ENCODE measurements at regions not wholly inside any gene's neighbourhood (a gene's known extent, or its start where the extent isn't known, plus 50 kb on each side); places are given as distances from the start of the nearest gene placed in this dataset.

GRCh38 chr22:22418163-22418549 lies 90.4 kb downstream of the ZNF280B start:
- Histone ChIP-seq H2BK15ac (ENCODE audit: low read length) (no peak overlapping the region), H3K4me1 (replicated peaks in 1 of 4; ENCODE audit: control insufficient read depth in 3 of 4, insufficient read depth in 4 of 4, low read length in 3 of 4) (no peaks in the 10 kb centered on the region), H3K56ac (replicated peaks; ENCODE audit: insufficient read length, low read depth, low read length) (no peak overlapping the region), H3K14ac (ENCODE audit: insufficient read length) (no peak overlapping the region), H3K36me3 (ENCODE audit: control insufficient read depth in 2 of 4, insufficient read depth in 4 of 4, low read length in 3 of 4) (no peaks in the 10 kb centered on the region), H3K9me3 (ENCODE audit: insufficient read depth in 2 of 2, low read depth in 1 of 2, low read length in 1 of 2) (no peaks in the 10 kb centered on the region), H2BK20ac (ENCODE audit: low read length) (no peak overlapping the region), H2BK5ac (ENCODE audit: low read depth, low read length) (no peak overlapping the region), H3K4me2 (ENCODE audit: insufficient read depth in 1 of 2, low read depth in 2 of 2, low read length in 2 of 2) (no peak overlapping the region), H3K4me3 (ENCODE audit: extremely low read depth in 1 of 4, insufficient read depth in 2 of 4, low read depth in 3 of 4, low read length in 4 of 4) (no peak overlapping the region), H4K8ac (ENCODE audit: extremely low read depth, insufficient read depth, low read length) (no peak overlapping the region), H3K27ac (ENCODE audit: low read depth, low read length) (no peak overlapping the region), H2AFZ (ENCODE audit: low read length) (no peak overlapping the region), H3K23ac (ENCODE audit: insufficient read length) (no peak overlapping the region), H4K20me1 (replicated peaks in 1 of 2; ENCODE audit: control insufficient read depth in 1 of 2, insufficient read depth in 2 of 2, low read length in 2 of 2) (peaks cover 0 to 4% of the 10 kb centered on the region in 2 experiments), H2BK120ac (replicated peaks; ENCODE audit: low read depth, low read length) (no peak overlapping the region), H3K79me1 (ENCODE audit: low read depth, low read length) (no peaks in the 10 kb centered on the region), H3K4ac (replicated peaks; ENCODE audit: insufficient read length, low read depth, low read length) (no peak overlapping the region), H4K91ac (replicated peaks; ENCODE audit: insufficient read length, low read length) (no peak overlapping the region), H4K5ac (ENCODE audit: insufficient read length, low read depth, low read length) (no peak overlapping the region), H3K79me2 (ENCODE audit: control insufficient read depth in 1 of 2, insufficient read depth in 2 of 2, low read length in 2 of 2) (no peaks in the 10 kb centered on the region), H3K23me2 (ENCODE audit: low read depth, low read length) (no peaks in the 10 kb centered on the region), H3K27me3 (replicated peaks in 1 of 4; ENCODE audit: control insufficient read depth in 3 of 4, extremely low read depth in 1 of 4, insufficient read depth in 3 of 4, low read length in 3 of 4) (peaks cover 67 to 97% (median 92%) of the 10 kb centered on the region in 4 experiments), H2BK12ac (ENCODE audit: low read depth, low read length) (no peak overlapping the region), H3K18ac (ENCODE audit: extremely low read depth, low read length) (no peak overlapping the region), H3K9ac (replicated peaks in 1 of 4; ENCODE audit: extremely low read depth in 1 of 4, low read depth in 3 of 4, low read length in 3 of 4) (no peak overlapping the region), H2AK5ac (ENCODE audit: low read depth, low read length) (no peak overlapping the region)
- 82% methylated on average over 2 of the region's 2 CpGs; no CpG with 5 or more reads in 1 of the 2 experiments for WGBS, 2 experiments (ENCODE audit: extremely low coverage in 1 of 2, insufficient coverage in 1 of 2, insufficient read length in 1 of 2, insufficient replicate concordance in 2 of 2, low coverage in 1 of 2, low lambda C conversion rate in 2 of 2, missing lambda C conversion rate in 1 of 2)
- DNase-seq (ENCODE audit: low read depth in 1 of 2, low spot score in 2 of 2) (no peak), FAIRE-seq (no peak)
- TF ChIP-seq CHD2 (IDR thresholded peaks at IDR 0.05; ENCODE audit: low read length) (no peak), KDM5A (IDR thresholded peaks at IDR 0.05; ENCODE audit: low read length) (no peak), BACH1 (IDR thresholded peaks at IDR 0.05; ENCODE audit: low read length) (no peak), TBP (IDR thresholded peaks at IDR 0.05; ENCODE audit: low read depth, low read length) (no peak), SUZ12 (IDR thresholded peaks at IDR 0.05; ENCODE audit: low read length) (no peak), TEAD4 (IDR thresholded peaks at IDR 0.05; ENCODE audit: low read depth, low read length) (no peak), TCF12 (IDR thresholded peaks at IDR 0.05; ENCODE audit: low read depth, low read length) (no peak), CEBPB (IDR thresholded peaks at IDR 0.05; ENCODE audit: low read depth, low read length) (no peak), CTCF (IDR thresholded peaks at IDR 0.05; ENCODE audit: control extremely low read depth in 1 of 3, insufficient read depth in 1 of 3, low read depth in 1 of 3, low read length in 3 of 3) (no peak), EZH2 (IDR thresholded peaks at IDR 0.05; ENCODE audit: low read depth, low read length, severe bottlenecking) (no peak), RBBP5 (IDR thresholded peaks at IDR 0.05; ENCODE audit: borderline replicate concordance, low read depth, low read length) (no peak)
- TF ChIP-seq, protein P1, sequence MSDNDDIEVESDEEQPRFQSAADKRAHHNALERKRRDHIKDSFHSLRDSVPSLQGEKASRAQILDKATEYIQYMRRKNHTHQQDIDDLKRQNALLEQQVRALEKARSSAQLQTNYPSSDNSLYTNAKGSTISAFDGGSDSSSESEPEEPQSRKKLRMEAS (IDR thresholded peaks at IDR 0.05), result no peak
- ChIA-PET POLR2A (ENCODE audit: partially characterized antibody) (no interaction called here), CTCF (ENCODE audit: partially characterized antibody) (interaction anchor here (0.6 to 6.6 kb wide), 3 partner anchors 9 to 58 kb away, joined by 3 to 41 read pairs (median 4); no protein-coding TSS in a partner anchor)

Measured in H1 (cell line).